Right renal pelvis (tissue), 4 donors: ENCODE measurements at regions not wholly inside any gene's neighbourhood (a gene's known extent, or its start where the extent isn't known, plus 50 kb on each side); places are given as distances from the start of the nearest gene placed in this dataset.
A peak's percentile ranks its signal among the peaks of the same experiment; 100 is the strongest.
"Not testable (repeated sequence)": the region's sequence is repeated elsewhere in the genome, so short reads cannot be mapped to it uniquely, and the experiment has no call there.

ENCODE experiments used
- DNase-seq, 4 donors: peaks; one replicate each; pipeline ENCODE4 v3.0.0-alpha.2; 2013; ENCODE audit warnings: low read depth in 4 of 4, low spot score in 3 of 4, missing footprints in 1 of 4

- DNase-seq: no peak
Observed at GRCh38 chr10:55966101-55966500, 395.0 kb downstream of the ZWINT start.

GRCh38 chr10:55943403-55943802 is 417.7 kb downstream of the ZWINT start:
- no peak for DNase-seq

- no peak for DNase-seq
Observed at GRCh38 chr10:55929291-55929690, 431.8 kb downstream of the ZWINT start.

DNA sequence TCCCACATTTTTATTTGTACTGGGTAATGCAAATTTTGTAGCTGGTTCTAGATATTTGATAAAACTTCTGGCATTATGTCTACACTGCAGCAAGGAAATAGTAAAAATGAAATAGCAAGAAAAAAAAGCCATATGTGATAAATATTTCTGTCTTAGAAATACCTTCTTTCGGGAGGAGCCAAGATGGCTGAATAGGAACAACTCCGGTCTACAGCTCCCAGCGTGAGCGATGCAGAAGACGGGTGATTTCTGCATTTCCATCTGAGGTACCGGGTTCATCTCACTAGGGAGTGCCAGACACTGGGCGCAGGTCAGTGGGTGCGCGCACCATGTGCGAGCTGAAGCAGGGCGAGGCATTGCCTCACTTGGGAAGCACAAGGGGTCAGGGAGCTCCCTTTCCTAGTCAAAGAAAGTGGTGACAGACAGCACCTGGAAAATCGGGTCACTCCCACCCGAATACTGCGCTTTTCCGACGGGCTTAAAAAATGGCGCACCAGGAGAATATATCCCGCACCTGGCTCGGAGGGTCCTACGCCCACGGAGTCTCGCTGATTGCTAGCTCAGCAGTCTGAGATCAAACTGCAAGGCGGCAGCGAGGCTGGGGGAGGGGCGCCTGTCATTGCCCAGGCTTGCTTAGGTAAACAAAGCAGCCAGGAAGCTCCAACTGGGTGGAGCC is 461.4 kb downstream of the ZWINT start:
- not testable (repeated sequence) for DNase-seq

- peak; percentile 27 to 53 (median 39) for DNase-seq
Observed at GRCh38 chr10:55897490-55897921, 463.6 kb downstream of the ZWINT start.

DNA sequence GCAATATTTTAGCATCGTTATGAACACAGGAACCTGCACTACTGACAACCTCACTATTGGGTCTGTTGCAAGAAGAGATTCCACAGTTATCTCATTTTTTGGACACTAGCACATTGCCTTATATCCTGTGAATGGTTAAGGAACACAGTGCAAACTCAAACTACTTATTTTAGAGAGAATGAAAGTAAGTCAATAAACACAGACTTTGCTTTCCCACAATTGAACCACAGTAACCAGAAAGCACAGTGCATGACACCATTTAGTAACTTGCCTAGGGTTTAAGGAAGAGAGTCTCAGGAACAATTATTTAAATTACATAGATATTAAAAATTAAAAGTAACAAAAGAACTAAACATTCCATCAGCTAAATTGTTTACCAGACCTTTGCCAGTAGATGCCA is 468.8 kb downstream of the ZWINT start:
- DNase-seq: no peak

DNA sequence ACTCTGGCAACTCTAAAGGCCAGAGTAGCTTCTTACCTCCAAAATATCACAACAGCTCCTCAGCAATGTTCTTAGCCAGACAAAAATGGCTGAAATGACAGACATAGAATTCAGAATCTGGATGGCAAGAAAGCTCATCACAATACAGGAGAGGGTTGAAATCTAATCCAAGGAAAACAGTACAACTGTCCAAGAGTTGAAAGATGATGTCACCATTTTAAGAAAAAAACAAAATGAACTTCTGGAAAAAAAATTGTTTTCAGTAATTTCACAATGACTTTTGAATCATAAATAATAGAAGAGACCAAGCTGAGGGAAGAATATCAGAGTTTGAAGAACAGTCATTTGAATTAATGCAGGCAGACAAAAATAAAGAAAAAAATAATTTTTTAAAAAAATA is 479.5 kb downstream of the ZWINT start:
- no peak for DNase-seq

DNA sequence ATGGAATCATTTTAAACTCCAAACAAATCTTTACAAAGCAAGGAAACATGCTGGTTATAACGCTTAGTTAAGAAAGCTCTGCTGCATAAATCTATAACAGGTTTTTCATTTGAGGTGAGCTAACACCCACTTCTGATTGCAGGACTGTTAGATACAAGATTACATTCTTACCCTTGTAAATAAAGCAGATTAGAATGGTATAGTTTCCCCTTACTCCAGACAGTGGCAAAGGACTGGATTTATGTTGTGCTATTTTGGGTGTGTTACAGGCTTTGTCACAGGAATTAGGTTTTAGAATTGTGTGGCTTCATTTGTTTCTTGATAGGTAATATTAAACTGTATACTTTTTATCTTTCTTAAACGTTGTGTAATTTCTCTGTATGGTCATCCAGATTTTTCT is 487.6 kb downstream of the ZWINT start:
- no peak for DNase-seq

DNA sequence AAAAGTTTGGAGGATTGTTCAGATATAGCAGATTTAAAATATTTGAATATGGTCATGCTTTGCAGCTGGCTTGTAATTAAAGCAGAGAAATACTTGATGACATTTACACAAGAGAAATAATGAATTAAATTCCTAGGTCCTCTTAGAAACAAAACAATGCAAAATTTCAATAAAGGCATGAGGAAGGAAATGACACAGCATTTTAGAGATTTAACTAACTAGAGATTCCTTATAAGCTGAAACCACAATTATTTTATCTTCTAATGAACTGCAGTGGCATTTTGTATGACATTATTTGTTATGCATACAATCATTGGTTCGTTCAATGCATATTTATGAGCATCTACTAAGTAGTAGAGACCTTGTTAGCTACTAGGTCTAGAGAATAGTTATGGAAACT is 490.9 kb downstream of the ZWINT start:
- no peak for DNase-seq

GRCh38 chr10:55867848-55868247 is 493.2 kb downstream of the ZWINT start:
- DNase-seq: no peak

- DNase-seq: no peak
Observed at GRCh38 chr10:55858730-55859129, 502.3 kb downstream of the ZWINT start.

DNA sequence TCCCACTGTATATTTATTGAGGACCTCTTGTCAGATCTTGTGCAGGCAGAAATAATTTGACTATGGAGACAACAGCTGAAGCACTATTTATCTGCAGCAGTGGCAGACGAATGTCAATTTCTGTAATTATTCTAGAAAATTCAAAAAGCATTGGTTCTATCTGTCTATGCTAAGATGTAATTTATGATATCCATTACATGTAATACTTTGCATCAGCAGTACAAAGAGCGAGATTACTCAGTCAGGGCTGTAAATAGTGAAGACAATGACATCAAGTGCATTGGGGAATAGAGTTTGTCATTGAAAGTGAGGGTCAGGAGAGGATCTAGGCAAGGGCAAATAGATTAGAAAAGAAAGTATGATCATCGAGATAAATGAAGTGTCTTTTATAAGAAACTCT is 508.2 kb downstream of the ZWINT start:
- DNase-seq: no peak

DNA sequence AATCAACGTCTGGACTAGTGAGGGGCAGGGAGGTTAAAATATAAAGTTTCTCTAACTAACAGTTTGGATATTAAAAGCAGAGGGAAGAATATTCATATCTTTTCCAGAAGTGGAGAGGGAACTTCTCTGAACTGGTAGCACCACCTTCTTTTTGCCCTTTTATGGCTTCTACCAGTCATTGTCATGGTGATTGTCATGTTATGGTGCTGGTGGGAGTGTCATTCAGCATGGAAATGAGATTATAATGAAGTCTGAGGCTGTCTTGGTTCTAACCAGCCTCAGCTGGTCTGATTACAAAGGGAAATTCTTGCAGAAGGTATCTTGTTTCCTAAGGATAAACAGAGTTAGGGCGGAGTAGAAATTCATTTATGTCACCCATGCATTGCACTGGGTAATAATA is 523.8 kb downstream of the ZWINT start:
- no peak for DNase-seq

DNA sequence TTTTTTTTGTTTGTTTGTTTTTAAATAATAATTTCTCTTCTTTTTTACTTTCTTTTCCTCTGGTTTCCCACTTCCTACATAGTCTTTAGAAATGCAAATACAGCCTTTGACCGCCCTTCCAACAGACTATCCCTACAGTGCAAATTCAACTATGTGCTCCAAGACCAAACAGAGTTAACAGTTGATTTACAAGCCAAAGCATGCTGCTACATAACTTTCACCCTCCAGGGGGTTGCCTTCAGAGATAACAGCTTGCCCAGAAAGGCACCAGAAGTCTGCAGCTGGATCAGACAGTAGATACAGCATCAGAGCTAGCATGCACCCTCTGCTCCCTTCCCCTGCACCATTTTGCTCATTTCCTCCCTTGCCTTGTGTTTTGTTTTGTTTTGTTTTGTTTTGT is 539.0 kb downstream of the ZWINT start:
- DNase-seq: peak in 1 of 4 donors; percentile 0

DNA sequence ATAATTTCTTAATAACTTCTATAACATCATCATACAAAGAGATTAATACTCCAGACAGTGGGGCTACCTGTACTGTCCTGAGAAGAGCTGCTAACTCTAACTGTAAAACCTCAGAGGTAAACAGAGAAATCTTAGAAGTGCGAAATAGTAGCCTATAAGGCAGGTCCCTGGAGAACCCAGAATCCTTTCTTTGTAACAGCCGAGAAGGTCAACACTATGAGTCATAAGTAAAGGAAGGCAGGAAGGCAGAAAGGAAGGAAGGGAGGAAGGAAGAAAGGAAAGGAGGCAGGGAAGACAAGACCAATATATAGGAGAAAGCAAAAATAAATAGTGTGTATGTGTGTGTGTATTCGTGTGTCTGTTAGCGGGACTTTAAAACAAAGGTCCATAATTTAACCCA is 540.6 kb downstream of the ZWINT start:
- DNase-seq: no peak

DNA sequence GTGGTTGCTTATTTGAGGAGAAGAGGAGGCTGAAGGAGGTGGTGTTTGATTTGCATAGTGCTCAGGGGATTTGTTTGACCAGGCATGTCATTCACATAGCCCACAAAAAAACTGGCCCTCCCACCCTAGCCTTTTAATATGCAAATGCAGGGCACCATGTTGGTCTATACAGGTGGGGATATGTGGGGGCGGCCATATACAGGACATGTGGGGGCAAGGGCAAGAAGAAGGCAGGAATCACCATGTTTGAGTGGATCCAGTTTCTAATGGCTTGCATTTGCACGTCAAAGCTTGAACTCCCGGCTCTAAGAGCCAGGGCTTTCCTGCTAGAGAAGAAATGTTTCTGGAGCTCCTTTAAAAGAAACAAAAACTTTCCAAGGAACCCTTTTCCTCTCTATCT is 541.0 kb downstream of the ZWINT start:
- no peak for DNase-seq

- no peak for DNase-seq
Observed at GRCh38 chr10:55813451-55814170, 547.4 kb downstream of the ZWINT start.

GRCh38 chr10:55803055-55803454 is 558.0 kb downstream of the ZWINT start:
- DNase-seq: no peak

DNA sequence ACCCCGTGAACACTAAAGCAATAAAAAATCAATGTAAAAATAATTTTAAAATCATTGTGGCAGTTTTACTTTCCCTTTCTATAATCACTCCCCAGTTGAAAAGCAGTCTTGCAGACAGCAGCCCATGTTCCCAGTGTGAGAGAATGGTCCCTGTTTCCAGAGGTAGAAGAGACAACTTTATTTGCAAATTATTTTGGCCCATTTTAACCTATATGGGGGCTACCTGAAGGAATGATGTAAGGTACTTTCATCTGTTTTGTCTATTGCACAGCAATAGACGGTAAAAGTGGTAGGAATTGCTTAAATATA is 559.8 kb downstream of the ZWINT start:
- no peak for DNase-seq

- peak in 1 of 4 donors; percentile 1 for DNase-seq
Observed at GRCh38 chr10:55800602-55801352, 560.3 kb downstream of the ZWINT start.

DNA sequence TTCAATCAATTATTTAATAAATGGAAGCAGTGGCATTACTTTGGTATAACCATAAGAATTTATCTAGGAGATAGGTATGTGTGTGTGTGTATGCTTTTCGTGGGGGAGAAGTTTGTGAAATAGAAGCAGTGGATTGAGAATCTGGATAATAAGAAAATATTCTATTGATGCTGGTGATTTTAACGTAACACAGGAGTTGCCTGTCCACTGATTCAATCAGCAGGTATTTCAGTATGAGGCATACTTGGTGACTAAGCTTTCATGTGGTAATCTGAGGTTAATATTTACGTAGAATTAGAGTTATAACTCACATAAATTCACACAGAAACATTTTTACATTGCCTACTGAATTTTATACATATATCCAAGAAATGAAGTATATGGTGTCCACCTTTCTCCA is 568.0 kb downstream of the ZWINT start:
- DNase-seq: no peak

DNA sequence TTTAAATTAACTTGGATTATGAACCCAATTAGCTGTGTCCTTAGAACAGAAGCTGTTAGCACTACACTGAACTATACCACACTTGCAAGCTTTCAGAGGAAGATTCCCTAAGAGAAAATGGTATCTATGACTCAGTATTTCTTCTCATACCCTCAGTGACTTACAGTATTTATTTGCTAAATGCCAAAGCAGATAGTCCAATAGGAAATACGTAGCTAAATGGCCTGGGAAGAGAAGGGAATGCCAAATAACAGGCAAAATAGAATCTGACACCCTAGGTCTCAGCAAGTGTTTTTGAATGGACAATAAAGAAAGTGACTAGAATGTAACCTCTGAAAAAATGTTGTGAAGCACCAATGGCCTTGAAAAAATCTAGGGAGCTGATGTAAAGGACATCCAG is 570.8 kb downstream of the ZWINT start:
- DNase-seq: not testable (repeated sequence)
